Activated T-helper 2 cell treated with anti-CD3 and anti-CD28 coated beads, Interferon-gamma antibody, Interleukin-2, Interleukin-4, amounts not matched to agents 10 μg/mL and 5 μg/mL and 100 μg/mL, durations not matched to agents 14 hours and 24 hours and 36 hours (primary cell): ENCODE measurements at regions not wholly inside any gene's neighbourhood (a gene's known extent, or its start where the extent isn't known, plus 50 kb on each side); places are given as distances from the start of the nearest gene placed in this dataset.

Source experiments
- DNase-seq: peaks from one replicate; pipeline ENCODE4 v3.0.0; 2021; ENCODE audit warnings: low spot score
- H3K27ac Mint-ChIP-seq: one replicate; pipeline ENCODE4 v1.8.0; 2021; ENCODE audit warnings: mixed read lengths
- H3K27me3 Mint-ChIP-seq: one replicate; pipeline ENCODE4 v1.8.0; 2021; ENCODE audit warnings: low read depth, mixed read lengths
- H3K36me3 Mint-ChIP-seq: one replicate; pipeline ENCODE4 v1.8.0; 2021; ENCODE audit warnings: low read depth, mixed read lengths
- H3K4me1 Mint-ChIP-seq: one replicate; pipeline ENCODE4 v1.8.0; 2021; ENCODE audit warnings: low read depth, mixed read lengths
- H3K4me3 Mint-ChIP-seq: one replicate; pipeline ENCODE4 v1.8.0; 2021; ENCODE audit warnings: low read depth, mild to moderate bottlenecking, moderate library complexity, mixed read lengths
- H3K9me3 Mint-ChIP-seq: one replicate; pipeline ENCODE4 v1.8.0; 2021; ENCODE audit warnings: mixed read lengths
- intact Hi-C: fragments of 100-400 bp; cut with micrococcal nuclease; formaldehyde crosslinking; loops from one replicate; pipeline ENCODE4 v1.15.1; 2023

DNA sequence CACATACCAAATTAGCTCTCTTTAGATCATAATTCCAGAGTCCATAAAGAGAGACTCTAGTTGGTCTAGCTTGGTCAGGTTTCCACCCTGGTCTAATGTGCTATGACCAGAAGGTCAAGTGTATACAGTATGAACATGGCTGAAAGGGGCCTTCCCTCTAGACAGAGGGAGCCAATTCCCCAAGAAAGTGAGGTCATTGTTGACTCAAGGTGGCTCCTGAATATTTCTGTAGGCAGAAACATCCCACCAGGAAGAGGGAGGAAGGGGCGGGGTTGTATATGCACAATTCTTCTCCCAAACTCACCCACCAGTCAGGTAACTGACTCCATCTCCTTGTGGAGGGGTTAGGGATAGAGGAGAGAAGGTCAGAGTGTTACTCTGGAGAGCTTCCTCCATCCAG lies 281.8 kb upstream of the PLET1 start:
- no peaks in the 10 kb centered on the region for H3K9me3 Mint-ChIP-seq
- H3K4me1 Mint-ChIP-seq: peaks cover 9% of the 10 kb centered on the region
- DNase-seq: no peak
- no peak overlapping the region for H3K27ac Mint-ChIP-seq
- H3K4me3 Mint-ChIP-seq: no peak overlapping the region
- no peaks in the 10 kb centered on the region for H3K36me3 Mint-ChIP-seq
- peaks cover 4% of the 10 kb centered on the region for H3K27me3 Mint-ChIP-seq
- intact Hi-C loops: loop anchor here (10.0 kb wide), 1 partner anchor 1198 kb away; no protein-coding TSS in a partner anchor

- H3K4me1 Mint-ChIP-seq: peaks cover 6% of the 10 kb centered on the region
- intact Hi-C loops: loop anchor here (10.0 kb wide), 1 partner anchor 1199 kb away; no protein-coding TSS in a partner anchor
- H3K27ac Mint-ChIP-seq: no peak overlapping the region
- H3K4me3 Mint-ChIP-seq: no peak overlapping the region
- no peak for DNase-seq
- no peaks in the 10 kb centered on the region for H3K36me3 Mint-ChIP-seq
- peaks cover 4% of the 10 kb centered on the region for H3K27me3 Mint-ChIP-seq
- H3K9me3 Mint-ChIP-seq: no peaks in the 10 kb centered on the region
Observed at GRCh38 chr11:112543390-112543789, 282.7 kb upstream of the PLET1 start.

DNA sequence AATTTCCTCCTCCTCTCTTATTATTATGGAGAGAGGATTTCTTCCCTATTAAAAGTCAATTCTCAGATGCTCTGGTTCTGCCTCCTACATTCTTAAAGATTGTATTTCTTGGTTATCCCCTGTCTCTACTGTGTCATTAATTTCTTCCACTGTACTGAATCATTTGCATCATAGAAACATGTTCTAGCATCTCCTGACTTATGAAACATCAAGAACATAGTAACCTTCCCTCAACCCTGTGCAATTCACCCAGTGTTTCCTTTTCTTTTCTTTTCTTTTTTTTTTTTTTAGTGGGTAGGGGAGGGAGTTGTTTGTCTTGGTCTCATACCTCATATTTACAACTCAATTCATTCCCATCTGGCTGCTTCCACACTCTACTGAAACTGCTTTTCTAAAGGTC lies 288.0 kb upstream of the PLET1 start:
- H3K4me3 Mint-ChIP-seq: no peak overlapping the region
- no peaks in the 10 kb centered on the region for H3K9me3 Mint-ChIP-seq
- no peak overlapping the region for H3K27ac Mint-ChIP-seq
- intact Hi-C loops: loop anchor here (10.0 kb wide), 1 partner anchor 1204 kb away; no protein-coding TSS in a partner anchor
- DNase-seq: no peak
- no peaks in the 10 kb centered on the region for H3K4me1 Mint-ChIP-seq
- H3K36me3 Mint-ChIP-seq: no peaks in the 10 kb centered on the region
- H3K27me3 Mint-ChIP-seq: peaks cover 6% of the 10 kb centered on the region

DNA sequence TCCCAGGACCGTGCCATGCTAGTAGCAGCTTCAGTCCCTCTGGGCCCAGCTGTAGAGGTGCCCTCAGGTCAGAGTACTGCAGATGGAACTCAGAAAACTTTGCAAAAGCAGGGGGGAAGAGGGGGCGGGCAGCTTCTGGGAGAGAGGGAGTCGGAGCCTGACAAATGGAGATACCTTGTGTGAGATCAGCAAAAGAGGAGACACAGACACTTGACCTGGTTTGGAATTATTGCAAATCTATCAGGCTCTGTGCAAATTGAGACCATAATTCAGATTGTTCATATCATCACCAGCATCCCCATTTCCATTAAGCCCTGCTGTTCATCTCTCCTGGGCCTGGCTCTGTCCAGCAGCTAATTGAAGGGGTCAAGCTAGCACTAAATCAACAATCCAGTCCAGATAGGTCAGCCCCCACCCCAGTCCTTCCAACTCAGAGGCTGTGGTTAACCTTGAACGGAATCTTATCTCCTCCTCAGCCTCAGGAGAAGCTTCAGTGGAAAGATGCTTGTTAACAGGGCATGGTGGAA lies 292.6 kb upstream of the PLET1 start:
- Mint-ChIP-seq H3K27ac (no peak overlapping the region), H3K4me1 (no peaks in the 10 kb centered on the region), H3K36me3 (no peaks in the 10 kb centered on the region), H3K27me3 (peaks cover 7% of the 10 kb centered on the region), H3K9me3 (no peaks in the 10 kb centered on the region), H3K4me3 (no peak overlapping the region)
- intact Hi-C loops: no loop called here
- DNase-seq: no peak

- H3K4me1 Mint-ChIP-seq: no peaks in the 10 kb centered on the region
- intact Hi-C loops: no loop called here
- no peaks in the 10 kb centered on the region for H3K9me3 Mint-ChIP-seq
- no peaks in the 10 kb centered on the region for H3K36me3 Mint-ChIP-seq
- DNase-seq: no peak
- H3K27ac Mint-ChIP-seq: no peak overlapping the region
- H3K4me3 Mint-ChIP-seq: no peak overlapping the region
- H3K27me3 Mint-ChIP-seq: peaks cover 7% of the 10 kb centered on the region
Observed at GRCh38 chr11:112554586-112554985, 293.9 kb upstream of the PLET1 start.

- Mint-ChIP-seq H3K36me3 (no peaks in the 10 kb centered on the region), H3K4me3 (no peak overlapping the region), H3K27ac (no peak overlapping the region), H3K9me3 (no peaks in the 10 kb centered on the region), H3K27me3 (peaks cover 7% of the 10 kb centered on the region), H3K4me1 (no peaks in the 10 kb centered on the region)
- intact Hi-C loops: loop anchor here (1.0 kb wide), 2 partner anchors 266 to 336 kb away; no protein-coding TSS in a partner anchor
- peak; percentile 49 for DNase-seq
Observed at GRCh38 chr11:112555491-112556364, 295.1 kb upstream of the PLET1 start.

DNA sequence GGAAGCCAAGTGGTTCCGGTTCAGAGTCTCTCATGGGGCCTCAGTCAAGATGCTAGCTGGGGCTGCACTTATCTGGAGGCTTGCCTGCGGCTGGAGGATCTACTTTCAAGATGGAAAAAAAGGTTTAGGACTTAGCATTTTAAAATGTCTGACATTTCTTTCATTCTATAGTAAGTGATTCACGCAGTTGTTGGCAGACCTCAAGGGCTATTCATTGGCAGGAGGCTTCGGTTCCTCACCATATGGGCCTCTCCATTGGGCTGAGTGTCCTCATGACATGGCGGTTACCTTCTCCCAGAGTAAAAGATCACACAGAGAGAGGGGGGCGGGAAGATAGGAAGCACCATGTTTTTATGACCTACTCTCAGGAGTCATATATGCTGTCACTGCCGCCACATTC lies 298.0 kb upstream of the PLET1 start:
- H3K9me3 Mint-ChIP-seq: no peaks in the 10 kb centered on the region
- intact Hi-C loops: no loop called here

DNA sequence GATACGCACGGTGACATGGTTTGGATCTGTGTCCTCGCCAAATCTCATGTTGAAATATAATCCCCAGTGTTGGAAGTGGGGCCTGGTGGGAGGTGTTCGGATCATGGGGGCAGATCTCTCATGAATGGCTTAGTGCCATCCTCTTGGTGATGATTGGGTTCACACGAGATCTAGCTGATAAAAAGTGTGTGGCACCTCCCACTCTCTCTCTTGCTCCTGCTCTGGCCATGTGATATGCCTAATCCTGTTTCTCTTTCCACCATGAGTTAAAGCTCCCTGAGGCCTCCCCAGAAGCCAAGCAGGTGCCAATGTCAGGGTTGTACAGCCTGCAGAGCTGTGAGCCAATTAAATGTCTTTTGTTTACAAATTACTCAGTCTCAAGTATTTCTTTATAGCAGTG lies 303.1 kb upstream of the PLET1 start:
- no peak for DNase-seq
- no peaks in the 10 kb centered on the region for H3K36me3 Mint-ChIP-seq
- H3K27me3 Mint-ChIP-seq: peaks cover 8% of the 10 kb centered on the region
- intact Hi-C loops: no loop called here
- H3K9me3 Mint-ChIP-seq: no peaks in the 10 kb centered on the region
- no peaks in the 10 kb centered on the region for H3K4me1 Mint-ChIP-seq
- no peak overlapping the region for H3K27ac Mint-ChIP-seq
- H3K4me3 Mint-ChIP-seq: no peak overlapping the region

More for the DNA sequence above, 298.0 kb upstream of the PLET1 start:
- Mint-ChIP-seq H3K36me3 (no peaks in the 10 kb centered on the region), H3K4me3 (no peak overlapping the region), H3K27ac (no peak overlapping the region), H3K27me3 (peaks cover 3% of the 10 kb centered on the region), H3K4me1 (no peaks in the 10 kb centered on the region)
- no peak for DNase-seq

GRCh38 chr11:112564228-112564955 lies 303.7 kb upstream of the PLET1 start:
- H3K27me3 Mint-ChIP-seq: peaks cover 9% of the 10 kb centered on the region
- no peak overlapping the region for H3K27ac Mint-ChIP-seq
- intact Hi-C loops: no loop called here
- H3K36me3 Mint-ChIP-seq: no peaks in the 10 kb centered on the region
- DNase-seq: no peak
- no peak overlapping the region for H3K4me3 Mint-ChIP-seq
- no peaks in the 10 kb centered on the region for H3K4me1 Mint-ChIP-seq
- H3K9me3 Mint-ChIP-seq: no peaks in the 10 kb centered on the region

DNA sequence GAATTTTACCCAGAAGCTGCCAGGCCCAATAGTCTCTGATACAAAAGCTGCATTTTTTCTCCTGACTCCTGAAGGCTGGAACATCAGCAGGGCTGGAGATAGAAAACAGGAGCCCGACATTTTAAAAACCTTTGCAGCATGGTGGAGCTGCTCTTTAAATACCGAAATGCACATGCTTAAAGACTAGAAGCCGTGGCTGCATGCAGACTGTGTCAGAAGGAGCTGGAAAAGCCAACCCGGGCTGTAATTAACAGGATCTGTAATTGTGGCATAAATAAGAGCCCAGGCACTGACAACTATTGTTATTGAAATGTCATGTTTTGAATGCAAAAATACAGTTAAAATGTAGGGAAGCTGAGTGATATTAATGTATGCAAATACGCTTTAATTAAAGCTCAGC lies 304.9 kb upstream of the PLET1 start:
- Mint-ChIP-seq H3K9me3 (no peaks in the 10 kb centered on the region), H3K36me3 (no peaks in the 10 kb centered on the region), H3K27ac (no peak overlapping the region), H3K4me3 (no peak overlapping the region), H3K4me1 (no peaks in the 10 kb centered on the region), H3K27me3 (peaks cover 14% of the 10 kb centered on the region)
- DNase-seq: no peak
- intact Hi-C loops: no loop called here

- peaks cover 14% of the 10 kb centered on the region for H3K27me3 Mint-ChIP-seq
- no peaks in the 10 kb centered on the region for H3K4me1 Mint-ChIP-seq
- no peak for DNase-seq
- H3K4me3 Mint-ChIP-seq: no peak overlapping the region
- H3K9me3 Mint-ChIP-seq: no peaks in the 10 kb centered on the region
- intact Hi-C loops: no loop called here
- no peaks in the 10 kb centered on the region for H3K36me3 Mint-ChIP-seq
- no peak overlapping the region for H3K27ac Mint-ChIP-seq
Observed at GRCh38 chr11:112566124-112566523, 305.5 kb upstream of the PLET1 start.

- H3K36me3 Mint-ChIP-seq: no peaks in the 10 kb centered on the region
- H3K4me3 Mint-ChIP-seq: no peak overlapping the region
- H3K27ac Mint-ChIP-seq: no peak overlapping the region
- peaks cover 14% of the 10 kb centered on the region for H3K27me3 Mint-ChIP-seq
- no peaks in the 10 kb centered on the region for H3K4me1 Mint-ChIP-seq
- intact Hi-C loops: no loop called here
- H3K9me3 Mint-ChIP-seq: no peaks in the 10 kb centered on the region
- DNase-seq: no peak
Observed at GRCh38 chr11:112570333-112570732, 309.7 kb upstream of the PLET1 start.

GRCh38 chr11:112579282-112579681 lies 318.6 kb upstream of the PLET1 start:
- Mint-ChIP-seq H3K4me1 (no peaks in the 10 kb centered on the region), H3K9me3 (no peaks in the 10 kb centered on the region), H3K27ac (no peak overlapping the region), H3K27me3 (peaks cover 5% of the 10 kb centered on the region), H3K4me3 (no peak overlapping the region), H3K36me3 (no peaks in the 10 kb centered on the region)
- DNase-seq: no peak
- intact Hi-C loops: no loop called here
